MV-4-11 (cell line): ENCODE measurements at regions not wholly inside any gene's neighbourhood (a gene's known extent, or its start where the extent isn't known, plus 50 kb on each side); places are given as distances from the start of the nearest gene placed in this dataset.
A peak's percentile ranks its signal among the peaks of the same experiment; 100 is the strongest.
"Not testable (repeated sequence)": the region's sequence is repeated elsewhere in the genome, so short reads cannot be mapped to it uniquely, and the experiment has no call there.

Experiments used
- DNase-seq: peaks from one replicate; lab custom pipeline; 2025; lab: John Stamatoyannopoulos, UW

DNA sequence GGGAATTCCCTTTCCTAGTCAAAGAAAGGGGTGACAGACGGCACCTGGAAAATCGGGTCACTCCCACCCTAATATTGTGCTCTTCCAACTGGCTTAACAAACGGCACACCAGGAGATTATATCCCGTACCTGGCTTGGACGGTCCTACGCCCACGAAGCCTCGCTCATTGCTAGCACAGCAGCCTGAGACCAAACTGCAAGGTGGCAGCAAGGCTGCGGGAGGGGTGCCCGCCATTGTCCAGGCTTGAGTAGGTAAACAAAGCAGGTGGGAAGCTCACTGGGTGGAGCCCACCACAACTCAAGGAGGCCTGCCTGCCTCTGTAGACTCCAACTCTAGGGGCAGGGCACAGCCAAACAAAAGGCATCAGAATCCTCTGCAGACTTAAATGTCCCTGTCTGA is 457.8 kb upstream of the PIK3R1 start:
- not testable (repeated sequence) for DNase-seq

DNA sequence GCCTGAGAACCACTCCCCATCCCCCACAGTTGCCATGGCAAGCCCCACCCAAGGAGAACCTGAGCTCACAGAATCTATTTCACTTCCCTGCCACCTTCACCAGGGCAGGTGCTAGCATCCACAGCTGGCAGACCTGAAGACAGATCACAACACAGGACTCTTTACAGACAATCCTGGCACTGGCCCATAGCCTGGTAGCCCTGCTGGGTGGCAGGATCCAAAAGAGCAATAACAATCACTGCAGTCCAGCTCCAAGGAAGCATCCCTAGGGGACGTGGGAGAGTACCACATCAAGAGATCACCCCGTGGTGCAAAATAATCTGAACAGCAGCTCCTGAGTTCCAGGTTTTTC is 463.2 kb upstream of the PIK3R1 start:
- no peak for DNase-seq

DNA sequence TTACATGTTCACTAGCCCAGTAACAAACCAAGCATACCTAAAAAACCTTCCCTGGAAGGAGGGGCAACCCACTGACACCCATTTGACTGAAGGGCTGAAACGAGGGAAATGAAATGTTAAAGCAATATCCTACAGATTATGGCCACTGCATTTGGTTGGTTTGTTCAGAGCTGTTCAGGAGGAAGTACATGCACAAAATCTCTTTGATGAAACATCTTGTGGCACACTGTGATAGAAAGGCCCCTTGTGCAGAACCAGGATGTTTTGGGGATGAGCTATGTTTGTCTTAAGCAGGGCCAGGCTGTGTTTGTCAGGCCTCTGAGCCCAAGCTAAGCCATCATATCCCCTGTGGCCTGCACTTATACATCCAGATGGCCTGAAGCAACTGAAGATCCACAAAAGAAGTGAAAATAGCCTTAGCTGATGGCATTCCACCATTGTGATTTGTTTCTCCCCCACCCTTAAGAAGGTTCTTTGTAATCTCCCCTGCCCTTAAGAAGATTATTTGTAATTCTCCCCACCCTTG is 467.3 kb upstream of the PIK3R1 start:
- peak; percentile 23 for DNase-seq

DNA sequence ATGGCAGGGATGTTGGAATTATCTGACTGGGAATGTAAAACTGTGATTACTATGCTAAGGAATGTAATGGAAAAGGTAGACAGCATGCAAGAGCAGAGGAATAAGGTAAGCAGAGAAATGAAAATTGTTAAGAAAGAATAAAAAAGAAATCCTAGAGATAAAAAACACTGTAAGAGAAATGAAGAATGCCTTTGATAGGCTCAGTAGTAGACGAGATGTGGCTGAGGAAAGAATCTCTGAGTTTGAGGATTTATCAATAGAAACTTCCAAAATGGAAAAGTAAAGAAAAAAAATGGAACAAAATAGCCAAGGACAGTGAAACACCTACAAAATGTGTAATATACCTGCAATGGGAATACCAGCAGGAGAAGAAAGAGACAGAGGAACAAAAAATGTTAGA is 468.5 kb upstream of the PIK3R1 start:
- DNase-seq: no peak

DNA sequence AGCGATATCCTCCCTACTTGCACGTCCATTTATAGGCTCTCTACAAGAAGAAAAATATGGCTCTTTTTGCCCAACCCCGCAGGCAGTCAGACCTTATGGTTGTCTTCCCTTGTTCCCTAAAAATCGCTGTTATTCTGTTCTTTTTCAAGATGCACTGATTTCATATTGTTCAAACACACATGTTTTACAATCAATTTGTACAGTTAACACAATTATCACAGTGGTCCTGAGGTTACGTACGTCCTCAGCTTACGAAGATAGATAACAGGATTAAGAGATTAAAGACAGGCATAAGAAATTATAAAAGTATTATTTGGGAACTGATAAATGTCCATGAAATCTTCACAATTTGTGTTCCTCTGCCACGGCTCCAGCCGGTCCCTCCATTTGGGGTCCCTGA is 468.9 kb upstream of the PIK3R1 start:
- DNase-seq: not testable (repeated sequence)

DNA sequence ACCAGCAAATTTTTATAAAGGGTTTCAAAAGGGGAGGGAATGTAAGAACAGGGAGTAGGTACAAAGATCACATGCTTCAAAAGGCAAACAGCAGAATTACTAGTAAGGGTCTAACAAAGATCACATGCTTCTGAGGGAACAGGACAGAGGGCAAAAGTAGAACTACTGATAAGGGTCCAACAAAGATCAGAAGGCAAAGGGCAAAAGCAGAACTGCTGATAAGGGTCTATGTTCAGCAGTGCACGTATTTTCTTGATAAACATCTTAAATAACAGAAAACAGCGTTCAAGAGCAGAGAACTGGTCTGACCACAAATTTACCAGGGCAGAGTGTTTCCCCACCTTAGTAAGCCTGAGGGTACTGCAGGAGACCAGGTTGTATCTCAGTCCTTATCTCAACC is 469.5 kb upstream of the PIK3R1 start:
- DNase-seq: no peak

DNA sequence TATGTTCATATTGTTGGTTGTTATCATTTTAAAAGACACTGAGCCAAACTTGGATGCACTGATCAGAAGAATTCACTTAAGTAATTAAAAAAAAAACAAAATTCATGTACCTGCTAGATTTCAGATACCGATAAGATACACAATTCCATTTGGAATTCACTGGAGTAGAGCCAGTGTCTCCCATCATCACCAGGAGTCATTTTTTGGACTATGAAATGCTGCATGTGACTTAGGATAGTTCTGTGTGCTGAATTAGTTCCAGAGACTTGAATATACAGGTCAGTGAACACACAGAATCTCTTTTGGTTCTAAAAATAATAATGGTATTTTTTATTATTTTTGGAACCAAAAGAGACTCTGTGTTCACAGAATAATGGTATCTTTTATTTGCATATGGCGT is 482.6 kb upstream of the PIK3R1 start:
- no peak for DNase-seq

DNA sequence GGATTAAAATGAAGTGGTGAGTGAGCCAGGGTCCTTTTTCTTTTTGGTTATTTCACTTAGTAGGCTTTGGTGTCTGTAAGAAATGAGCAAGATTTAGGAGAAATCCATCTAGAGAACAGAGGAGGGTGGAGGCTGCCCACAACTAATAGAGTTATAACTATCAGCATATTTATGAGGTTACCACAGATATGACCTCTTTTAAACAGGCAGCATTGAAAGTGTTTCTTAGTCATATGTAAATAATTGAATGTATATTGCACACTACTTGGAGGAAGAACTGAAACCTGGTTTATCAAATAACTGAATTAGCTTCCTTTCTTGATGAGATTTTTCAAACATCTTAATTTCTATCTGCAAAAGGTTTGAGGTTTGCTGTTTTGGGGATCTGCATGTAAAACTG is 483.1 kb upstream of the PIK3R1 start:
- peak; percentile 14 for DNase-seq

DNA sequence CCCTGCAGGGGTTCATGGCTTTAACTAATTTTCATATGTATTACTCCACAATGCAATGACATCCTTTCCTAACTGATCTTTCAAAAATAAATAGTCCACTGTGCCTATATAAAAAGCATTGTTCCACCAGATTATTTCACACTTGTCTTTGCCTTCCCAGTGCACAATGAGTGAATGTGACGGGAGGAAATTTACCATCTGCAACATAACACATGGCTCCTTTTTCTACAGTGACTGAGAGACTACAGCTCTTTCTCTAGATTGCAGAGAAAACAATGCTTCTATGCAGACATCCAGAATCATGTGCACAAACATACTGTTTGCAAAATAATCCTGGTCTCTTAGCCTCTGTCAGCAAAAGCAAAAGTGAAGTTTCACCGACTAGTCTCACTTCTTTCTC is 483.7 kb upstream of the PIK3R1 start:
- DNase-seq: no peak

DNA sequence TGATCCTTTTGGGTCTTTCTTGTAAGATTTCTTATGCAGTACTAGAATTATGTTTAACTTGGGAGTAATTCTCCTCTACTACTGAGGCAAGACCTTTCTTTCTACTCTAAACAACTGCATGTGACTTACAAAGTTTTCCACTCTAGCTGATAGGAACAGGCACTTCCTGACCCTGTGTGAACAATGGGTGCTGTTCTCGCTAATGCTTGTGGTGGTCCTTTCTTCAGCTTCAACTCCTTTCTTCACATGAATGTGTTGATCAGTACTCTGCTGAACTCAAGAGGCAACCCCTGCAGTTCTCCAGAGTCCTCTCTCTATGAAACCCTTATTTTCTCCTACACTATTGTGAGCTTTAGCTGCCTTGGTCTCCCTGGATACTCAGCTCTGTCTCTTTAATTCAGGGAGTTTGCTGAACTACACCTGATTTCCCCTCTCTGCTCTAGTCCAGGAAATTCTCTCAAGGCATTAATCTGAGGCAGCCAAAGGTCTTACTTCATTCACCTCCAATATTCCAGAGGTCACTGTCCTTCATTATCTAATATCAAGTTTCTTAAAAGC is 484.6 kb upstream of the PIK3R1 start:
- no peak for DNase-seq

DNA sequence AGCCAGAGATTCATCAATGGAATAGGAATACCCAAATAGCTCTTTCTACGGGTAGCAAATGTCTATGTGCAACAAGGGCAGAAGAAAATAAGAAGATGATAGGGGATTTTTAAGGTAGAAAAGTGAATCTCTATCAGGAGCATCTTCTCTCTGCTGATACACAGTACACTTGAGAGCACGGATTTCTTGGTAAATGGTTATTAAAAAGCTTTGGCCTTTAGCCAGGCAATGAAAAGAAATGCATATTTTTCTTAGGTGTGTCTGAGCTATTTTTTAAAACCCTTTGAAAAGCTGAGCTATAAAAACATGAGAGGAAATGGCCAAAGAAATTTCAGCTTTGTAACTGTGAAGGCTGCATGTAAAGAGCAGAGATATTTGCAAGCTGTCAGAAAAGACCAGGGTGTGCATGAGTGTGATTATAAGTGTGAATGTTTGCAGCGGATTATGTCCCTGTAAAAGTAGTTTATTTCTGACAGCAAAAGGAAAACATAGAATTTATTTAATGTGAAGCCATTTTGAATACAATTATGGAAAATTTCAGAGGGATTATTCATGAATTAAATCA is 487.1 kb upstream of the PIK3R1 start:
- no peak for DNase-seq

DNA sequence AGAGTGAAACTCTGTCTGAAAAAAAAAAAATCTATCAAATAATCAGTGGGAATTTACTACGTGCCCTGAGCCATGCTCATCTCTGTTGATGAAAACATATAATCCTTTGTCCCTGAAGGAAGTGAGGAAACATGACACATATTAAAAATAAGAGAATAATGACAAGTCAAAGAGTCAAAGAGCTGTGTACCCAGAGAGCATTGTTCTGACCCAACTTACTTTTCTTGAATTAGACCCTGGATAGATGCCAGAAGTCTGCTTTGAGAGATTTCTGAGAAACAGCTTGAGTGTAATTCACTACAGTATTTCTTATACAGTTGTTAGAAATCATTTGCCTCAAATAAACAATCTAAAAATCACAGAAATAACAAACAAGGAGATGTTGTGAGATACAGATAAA is 490.0 kb upstream of the PIK3R1 start:
- DNase-seq: no peak

DNA sequence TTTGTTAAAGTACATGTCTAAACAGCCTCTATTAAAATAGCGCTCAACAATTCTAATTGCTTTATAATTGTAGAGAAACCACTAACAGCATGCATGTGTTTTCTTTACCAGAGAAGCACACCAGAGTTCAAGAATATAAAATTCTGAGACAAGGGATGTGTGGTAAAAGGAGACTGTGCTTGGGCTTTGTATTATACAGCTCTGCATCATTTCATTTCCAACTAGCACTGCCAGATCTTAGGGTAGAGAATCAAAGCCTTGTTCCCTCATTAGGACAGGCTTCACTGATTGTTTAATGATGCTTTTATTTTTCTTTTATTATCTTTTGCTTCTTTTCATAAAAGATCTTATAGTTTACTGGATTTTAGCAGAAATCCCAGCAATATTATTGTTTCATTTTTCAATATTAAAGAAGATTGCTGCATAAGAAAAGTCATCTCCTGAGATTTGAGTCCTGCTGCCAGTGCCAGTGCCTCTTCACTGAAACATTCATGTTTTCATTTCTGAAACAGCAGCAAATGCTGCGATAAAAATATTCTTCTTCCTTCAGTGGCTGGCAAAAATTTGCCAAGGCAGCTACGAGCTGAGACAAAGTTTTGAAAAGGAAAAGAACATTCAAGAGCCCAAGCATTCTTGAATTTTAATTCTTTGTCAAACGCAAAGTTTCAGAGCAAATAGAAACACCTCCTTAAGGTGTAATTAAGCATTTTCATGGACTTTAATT is 491.0 kb upstream of the PIK3R1 start:
- DNase-seq: no peak

DNA sequence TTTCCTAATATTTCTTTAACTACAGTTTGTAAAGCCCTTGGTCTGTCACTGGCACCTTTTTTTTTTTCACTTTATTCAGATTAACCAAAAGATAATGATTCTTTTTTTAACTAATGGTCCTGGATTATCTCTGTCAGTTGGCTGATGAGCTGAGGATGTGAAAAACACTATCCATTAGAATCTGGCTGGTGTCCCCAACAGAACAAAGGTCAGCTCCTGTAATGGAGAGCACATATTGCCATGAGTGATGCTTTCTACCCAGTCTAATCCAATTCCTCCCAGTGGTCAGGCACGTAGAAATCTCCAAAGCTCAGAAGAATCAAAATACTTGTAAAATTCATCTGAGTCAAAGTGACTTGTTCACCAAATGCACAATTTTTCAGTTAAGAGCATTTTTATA is 491.7 kb upstream of the PIK3R1 start:
- no peak for DNase-seq

DNA sequence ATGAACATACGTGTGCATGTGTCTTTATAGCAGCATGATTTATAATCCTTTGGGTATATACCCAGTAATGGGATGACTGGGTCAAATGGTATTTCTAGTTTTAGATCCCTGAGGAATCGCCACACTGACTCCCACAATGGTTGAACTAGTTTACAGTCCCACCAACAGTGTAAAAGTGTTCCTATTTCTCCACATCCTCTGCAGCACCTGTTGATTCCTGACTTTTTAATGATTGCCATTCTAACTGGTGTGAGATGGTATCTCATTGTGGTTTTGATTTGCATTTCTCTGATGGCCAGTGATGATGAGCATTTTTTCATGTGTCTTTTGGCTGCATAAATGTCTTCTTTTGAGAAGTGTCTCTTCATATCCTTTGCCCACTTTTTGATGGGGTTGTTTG is 493.0 kb upstream of the PIK3R1 start:
- not testable (repeated sequence) for DNase-seq

DNA sequence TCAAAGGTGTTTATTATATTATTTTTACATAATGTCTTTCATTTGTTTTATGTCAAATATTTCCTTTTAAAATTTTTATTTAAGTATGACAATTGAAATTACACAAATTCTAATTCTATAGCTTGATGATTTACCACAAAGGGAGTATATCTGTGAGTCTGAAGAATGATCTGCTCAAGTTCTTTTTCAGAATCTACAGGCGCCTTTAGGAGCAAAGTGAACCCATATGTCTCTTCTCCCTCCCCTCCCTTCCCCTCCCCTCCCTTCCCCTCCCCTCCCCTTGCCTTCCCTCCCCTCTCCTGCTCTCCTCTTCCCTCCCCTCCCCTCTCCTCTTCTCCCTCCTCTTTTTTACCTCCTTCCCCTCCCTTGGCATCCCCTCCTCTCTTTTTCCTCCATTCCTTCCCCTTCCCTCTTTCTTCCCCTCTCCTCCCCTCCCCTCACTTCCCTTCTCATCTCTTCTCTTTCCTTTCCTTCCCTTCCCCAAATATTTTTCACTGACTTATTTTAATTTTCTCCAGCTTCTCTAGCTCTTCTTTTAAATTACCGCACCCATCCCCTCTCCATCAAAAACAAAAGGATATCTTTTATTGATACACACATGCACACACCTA is 495.3 kb upstream of the PIK3R1 start:
- no peak for DNase-seq

DNA sequence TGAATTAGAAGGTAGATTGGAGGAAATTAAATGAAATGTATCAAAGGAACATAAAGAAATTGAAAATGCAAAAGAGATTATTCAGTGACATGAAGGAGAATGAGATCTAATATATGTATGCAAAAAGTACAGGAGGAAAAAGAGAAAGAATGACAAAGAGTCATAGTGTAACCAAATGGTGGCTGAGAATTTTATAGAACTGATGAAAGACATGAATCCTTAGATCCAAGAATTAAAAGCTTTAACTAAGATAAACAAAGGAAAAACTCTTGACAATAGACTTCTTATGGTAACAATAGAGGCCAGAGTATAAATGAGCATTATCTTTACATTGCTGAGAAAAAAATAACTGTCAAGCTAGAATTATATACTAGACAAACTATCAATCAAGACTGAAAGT is 505.4 kb upstream of the CD180 start:
- DNase-seq: no peak

DNA sequence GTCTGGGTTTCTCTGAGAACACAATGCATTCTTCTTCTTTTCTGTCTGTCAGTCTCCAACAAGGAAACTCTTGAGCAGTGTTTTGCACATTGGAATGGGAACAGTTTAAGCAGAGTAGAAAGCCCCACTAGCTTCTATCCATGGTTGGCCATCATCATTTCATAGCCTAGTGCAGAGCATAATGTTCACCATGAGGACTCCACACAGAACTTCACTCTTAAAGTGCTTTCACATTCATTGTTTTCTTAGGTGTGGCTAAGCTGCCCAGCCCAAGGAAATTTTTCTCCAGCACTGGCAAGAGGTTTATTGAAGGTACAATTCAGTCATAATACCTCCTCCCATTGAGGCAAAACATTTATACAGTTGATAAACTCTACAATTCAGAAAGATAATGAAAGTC is 503.0 kb upstream of the CD180 start:
- no peak for DNase-seq

DNA sequence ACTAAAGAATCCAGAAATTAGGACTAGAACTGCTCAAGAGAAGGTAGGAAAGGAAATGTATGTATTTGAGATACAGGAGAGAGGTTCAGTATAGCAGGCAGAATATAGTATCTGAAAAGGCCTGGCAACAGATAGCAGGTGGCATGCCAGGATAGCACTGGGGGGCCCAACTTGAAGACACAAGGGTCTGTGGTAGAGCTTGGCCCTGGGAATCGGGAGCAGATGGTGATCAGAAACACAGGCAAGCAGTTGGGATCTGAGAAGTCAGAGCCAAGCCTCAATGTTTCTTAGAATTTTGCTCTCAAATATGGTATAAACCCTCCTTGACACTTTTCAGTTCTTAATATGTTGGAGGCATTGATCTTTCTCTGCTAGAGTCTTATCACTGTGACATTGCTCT is 499.8 kb upstream of the CD180 start:
- no peak for DNase-seq

DNA sequence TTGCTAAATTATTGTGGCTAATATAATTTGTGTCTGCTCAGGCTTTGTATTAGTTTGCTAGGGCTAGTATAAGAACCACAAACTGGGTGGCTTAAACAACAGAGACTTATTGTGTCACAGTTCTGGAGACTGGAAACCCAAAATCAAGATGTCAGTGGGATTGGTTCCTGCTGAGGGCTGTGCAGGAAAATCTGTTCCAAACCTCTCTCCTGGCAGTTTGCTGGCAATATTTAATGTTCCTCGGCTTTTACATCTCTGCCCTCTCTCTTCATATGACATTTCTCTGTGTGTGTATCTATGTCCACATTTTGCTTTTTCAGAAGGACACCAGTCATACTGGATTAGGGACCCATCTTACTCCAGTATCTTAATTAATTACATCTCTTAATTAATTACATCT is 498.8 kb upstream of the CD180 start:
- no peak for DNase-seq

DNA sequence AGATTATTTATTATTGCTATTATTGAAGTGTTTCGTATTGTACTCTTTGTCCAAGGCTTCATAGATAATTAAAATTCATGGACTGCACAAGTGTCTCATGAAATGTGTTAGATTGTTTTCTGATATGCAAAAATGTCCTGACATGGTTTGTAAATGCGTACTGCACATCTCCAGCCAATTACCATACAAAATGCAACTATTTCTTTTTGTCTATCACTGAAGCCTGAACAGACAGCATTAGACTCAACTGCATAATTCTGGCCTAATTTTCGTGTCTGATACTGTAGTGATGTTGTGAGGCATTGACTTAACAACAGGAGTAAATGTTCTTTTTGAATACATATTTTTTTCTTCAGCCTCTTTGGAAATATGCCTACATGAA is 498.2 kb upstream of the CD180 start:
- no peak for DNase-seq

DNA sequence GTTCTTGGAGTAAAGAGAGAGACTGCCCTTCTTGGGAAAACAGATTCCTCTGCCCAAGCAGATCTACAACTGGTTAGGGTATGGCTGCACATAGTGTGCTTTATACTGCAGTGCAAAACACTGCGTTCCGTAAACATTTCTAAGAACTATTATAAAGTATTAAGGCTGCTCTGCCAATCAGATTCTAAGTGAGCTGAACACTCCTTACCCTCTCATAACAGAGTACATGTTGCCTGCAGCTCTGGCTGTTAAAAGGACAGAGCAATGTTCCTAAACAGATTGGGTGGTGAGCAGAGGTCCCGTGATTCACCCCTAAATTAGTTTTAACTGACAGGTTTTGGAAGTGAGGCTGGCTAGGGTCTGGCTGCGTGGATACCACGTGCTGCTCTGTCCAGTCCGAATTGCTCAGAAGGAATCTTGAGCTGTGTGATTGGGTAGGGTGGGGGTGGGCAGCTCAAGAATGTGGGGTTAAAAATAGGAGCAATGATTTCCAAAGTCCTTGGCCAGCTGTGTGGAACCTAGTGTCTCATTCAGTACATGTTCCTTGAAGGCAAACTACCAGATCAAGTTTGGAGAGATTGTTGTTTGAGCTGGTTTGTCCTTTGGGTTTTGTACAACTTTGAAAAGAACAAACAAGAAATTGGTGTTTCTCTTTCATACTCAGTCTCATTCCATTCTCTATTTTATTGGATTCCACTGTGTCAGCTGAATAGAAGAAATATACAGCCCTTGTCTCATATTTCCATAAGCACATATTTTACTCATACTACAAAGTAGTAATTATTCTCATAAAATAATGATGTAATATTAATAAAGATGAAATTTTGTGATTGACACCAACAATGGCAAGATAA is 497.6 kb upstream of the CD180 start:
- no peak for DNase-seq
